DMS 273 treated with DMSO at 0.1 percent for 48 hours (cell line): ENCODE measurements at regions not wholly inside any gene's neighbourhood (a gene's known extent, or its start where the extent isn't known, plus 50 kb on each side); places are given as distances from the start of the nearest gene placed in this dataset.

Experiments
- DNase-seq: peaks from one replicate; lab custom pipeline; 2025; lab: John Stamatoyannopoulos, UW

GRCh38 chr12:29879606-29880308, 96.0 kb upstream of the TMTC1 start:
- DNase-seq: no peak

- DNase-seq: no peak
Observed at GRCh38 chr12:29869946-29870345, 86.2 kb upstream of the TMTC1 start.

GRCh38 chr12:29867823-29868222, 84.1 kb upstream of the TMTC1 start:
- DNase-seq: no peak

GRCh38 chr12:29863665-29864064, 79.9 kb upstream of the TMTC1 start:
- DNase-seq: no peak

- DNase-seq: no peak
Observed at GRCh38 chr12:29858270-29858786, 74.6 kb upstream of the TMTC1 start.

GRCh38 chr12:29847246-29847645, 63.5 kb upstream of the TMTC1 start:
- DNase-seq: no peak

GRCh38 chr12:29844667-29845066, 60.9 kb upstream of the TMTC1 start:
- DNase-seq: no peak

- no peak for DNase-seq
Observed at GRCh38 chr12:29843036-29843435, 59.3 kb upstream of the TMTC1 start.

GRCh38 chr12:29838768-29839167, 55.0 kb upstream of the TMTC1 start:
- no peak for DNase-seq
